PC-3 (cell line): ENCODE measurements at regions not wholly inside any gene's neighbourhood (a gene's known extent, or its start where the extent isn't known, plus 50 kb on each side); places are given as distances from the start of the nearest gene placed in this dataset.

ENCODE experiments used
- ATAC-seq: fragments of 200-7000 bp; cut with Tn5 transposase; 2 replicates; pipeline ENCODE4 v1.9.1; 2020; ENCODE audit warnings: mild to moderate bottlenecking, moderate library complexity
- BruUV-seq: library from RNA; stranded (reverse); fragments of 400-500 nt; replicated peaks from 2 replicates; lab custom pipeline; 2021; lab: Mats Ljungman, UMichigan
- CTCF ChIA-PET: fragments of 300-600 bp; sonication (Branson Sonifier 250); formaldehyde crosslinking; loops from one replicate; lab custom pipeline; 2022; ENCODE audit warnings: antibody characterized with exemption; lab: Charles Lee
- POLR2A ChIA-PET: fragments of 300-600 bp; sonication (Branson Sonifier 250); formaldehyde crosslinking; loops from one replicate; lab custom pipeline; 2022; ENCODE audit warnings: antibody characterized with exemption; ENCODE audit not compliant: unreplicated experiment; lab: Charles Lee
- DNase-seq: peaks from one replicate; pipeline ENCODE4 v3.0.0-alpha.2; 2015
- H2AFZ ChIP-seq: fragments of 300-600 bp; sonication (generic); 2 replicates; pipeline ENCODE4 v1.6.0; 2016; ENCODE audit warnings: antibody characterized with exemption, low read length
- H3F3A ChIP-seq: fragments of 300-600 bp; sonication (generic); one replicate; pipeline ENCODE4 v1.6.0; 2017; ENCODE audit warnings: antibody characterized with exemption, low read length, control low read depth, mild to moderate bottlenecking; ENCODE audit not compliant: unreplicated experiment
- H3K27ac ChIP-seq: fragments of 300-600 bp; sonication (generic); 2 replicates; pipeline ENCODE4 v1.5.1; 2016; ENCODE audit warnings: mild to moderate bottlenecking, low read length
- H3K27me3 ChIP-seq: fragments of 300-600 bp; sonication (generic); 2 replicates; pipeline ENCODE4 v1.6.1; 2016; ENCODE audit warnings: low read length, mixed read lengths
- H3K36me3 ChIP-seq: fragments of 300-600 bp; sonication (generic); 2 replicates; pipeline ENCODE4 v1.6.1; 2016; ENCODE audit warnings: low read depth, mixed run types, low read length, mixed read lengths
- H3K4me1 ChIP-seq: fragments of 300-600 bp; sonication (generic); 2 replicates; pipeline ENCODE4 v1.5.1; 2016; ENCODE audit warnings: low read length; ENCODE audit not compliant: insufficient read depth
- H3K4me2 ChIP-seq: fragments of 300-600 bp; sonication (generic); 2 replicates; pipeline ENCODE4 v1.6.0; 2016; ENCODE audit warnings: low read length
- H3K4me3 ChIP-seq: fragments of 300-600 bp; sonication (generic); 2 replicates; pipeline ENCODE4 v1.5.1; 2016; ENCODE audit warnings: mild to moderate bottlenecking, low read length, mixed read lengths
- H3K79me2 ChIP-seq: fragments of 300-600 bp; sonication (generic); 2 replicates; pipeline ENCODE4 v1.6.1; 2017; ENCODE audit warnings: low read length, mixed read lengths
- H3K9ac ChIP-seq: fragments of 300-600 bp; sonication (generic); 2 replicates; pipeline ENCODE4 v1.6.0; 2016; ENCODE audit warnings: mild to moderate bottlenecking, low read length
- H3K9me2 ChIP-seq: fragments of 300-600 bp; sonication (generic); replicated peaks from 2 replicates; pipeline ENCODE4 v1.6.1; 2016; ENCODE audit warnings: mixed run types, low read length, mixed read lengths
- H3K9me3 ChIP-seq: fragments of 300-600 bp; sonication (generic); 2 replicates; pipeline ENCODE4 v1.6.1; 2016; ENCODE audit warnings: low read length, mixed read lengths
- H4K20me1 ChIP-seq: fragments of 300-600 bp; sonication (generic); 2 replicates; pipeline ENCODE4 v1.6.1; 2016; ENCODE audit warnings: low read length, mixed read lengths
- EZH2 ChIP-seq: fragments of 300-600 bp; sonication (generic); IDR thresholded peaks from one replicate; pipeline ENCODE4 v1.6.1; 2017; ENCODE audit warnings: antibody characterized with exemption, mild to moderate bottlenecking, low read length; ENCODE audit not compliant: unreplicated experiment
- EZH2phosphoT487 ChIP-seq: fragments of 300-600 bp; sonication (generic); IDR thresholded peaks from 2 replicates; pipeline ENCODE4 v1.6.1; 2018; ENCODE audit warnings: mild to moderate bottlenecking, antibody characterized with exemption, low read length, borderline replicate concordance
- intact Hi-C: fragments of 100-400 bp; cut with micrococcal nuclease; formaldehyde crosslinking; loops from 2 replicates; pipeline ENCODE4 v1.9.0; 2023
- TF ChIP-seq, protein P1 (sequence below): fragments of 300-600 bp; sonication (generic); conservative IDR thresholded peaks from 2 replicates; pipeline ENCODE4 v1.5.1; 2017; ENCODE audit warnings: antibody characterized with exemption, low read depth, mild to moderate bottlenecking, low read length

DNA sequence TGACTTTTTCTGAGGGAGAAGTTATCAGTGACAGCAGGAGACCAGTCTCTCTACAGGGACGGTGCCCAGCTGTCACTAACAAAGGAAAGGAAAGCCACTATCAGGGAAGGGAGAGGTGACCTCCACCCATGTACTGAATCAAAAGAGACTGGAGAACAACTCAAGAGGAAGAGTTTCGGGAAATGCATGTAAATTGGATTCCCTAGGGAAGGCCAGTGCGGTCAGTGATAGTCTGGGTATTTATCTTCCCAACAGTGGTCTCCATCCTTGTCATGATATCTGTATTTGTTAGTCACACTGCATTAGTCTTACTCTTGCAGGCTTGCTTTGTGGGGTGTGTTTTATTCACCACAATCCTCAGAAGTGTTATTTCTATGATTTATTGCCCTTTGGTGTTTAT is 193.4 kb upstream of the KIRREL3 start:
- Histone ChIP-seq H3K4me1 (no peaks in the 10 kb centered on the region), H2AFZ (no peak overlapping the region), H3K9me3 (0 out of 2 replicates have a peak, but pooled peaks cover 8% of the 10 kb centered on the region), H3K27ac (no peak overlapping the region), H4K20me1 (no peaks in the 10 kb centered on the region), H3F3A (no peaks in the 10 kb centered on the region), H3K79me2 (no peaks in the 10 kb centered on the region), H3K36me3 (no peaks in the 10 kb centered on the region), H3K27me3 (peaks cover 27% of the 10 kb centered on the region; the same call in 1 of the 2 replicates), H3K9me2 (no peaks in the 10 kb centered on the region), H3K9ac (no peak overlapping the region), H3K4me3 (no peak overlapping the region), H3K4me2 (no peak overlapping the region)
- ChIA-PET POLR2A (no interaction called here), CTCF (no interaction called here)
- BruUV-seq, result no TSS peak
- ATAC-seq (no peak), DNase-seq (no peak)
- TF ChIP-seq EZH2 (no peak), EZH2phosphoT487 (no peak)
- TF ChIP-seq, protein P1, sequence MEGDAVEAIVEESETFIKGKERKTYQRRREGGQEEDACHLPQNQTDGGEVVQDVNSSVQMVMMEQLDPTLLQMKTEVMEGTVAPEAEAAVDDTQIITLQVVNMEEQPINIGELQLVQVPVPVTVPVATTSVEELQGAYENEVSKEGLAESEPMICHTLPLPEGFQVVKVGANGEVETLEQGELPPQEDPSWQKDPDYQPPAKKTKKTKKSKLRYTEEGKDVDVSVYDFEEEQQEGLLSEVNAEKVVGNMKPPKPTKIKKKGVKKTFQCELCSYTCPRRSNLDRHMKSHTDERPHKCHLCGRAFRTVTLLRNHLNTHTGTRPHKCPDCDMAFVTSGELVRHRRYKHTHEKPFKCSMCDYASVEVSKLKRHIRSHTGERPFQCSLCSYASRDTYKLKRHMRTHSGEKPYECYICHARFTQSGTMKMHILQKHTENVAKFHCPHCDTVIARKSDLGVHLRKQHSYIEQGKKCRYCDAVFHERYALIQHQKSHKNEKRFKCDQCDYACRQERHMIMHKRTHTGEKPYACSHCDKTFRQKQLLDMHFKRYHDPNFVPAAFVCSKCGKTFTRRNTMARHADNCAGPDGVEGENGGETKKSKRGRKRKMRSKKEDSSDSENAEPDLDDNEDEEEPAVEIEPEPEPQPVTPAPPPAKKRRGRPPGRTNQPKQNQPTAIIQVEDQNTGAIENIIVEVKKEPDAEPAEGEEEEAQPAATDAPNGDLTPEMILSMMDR, result no peak
- intact Hi-C loops, result no loop called here

DNA sequence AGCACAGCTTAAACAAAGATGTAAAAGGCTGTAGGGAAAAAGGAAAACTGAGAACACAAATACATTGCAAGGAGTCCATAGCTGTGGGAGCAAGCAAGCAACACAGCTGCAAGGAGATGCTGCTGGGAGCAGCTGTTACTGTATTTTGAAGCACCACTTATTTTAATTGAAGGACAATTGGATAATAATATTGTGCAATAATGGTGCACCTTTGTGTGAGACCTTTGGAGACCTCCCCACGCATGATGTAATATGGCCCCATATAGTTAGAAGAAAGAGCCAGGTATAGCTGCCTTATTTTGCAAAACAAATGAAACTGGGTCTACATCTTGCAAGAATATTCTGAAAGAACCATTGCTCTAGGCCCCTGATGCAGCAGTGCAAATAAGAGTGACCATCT is 191.1 kb upstream of the KIRREL3 start:
- no peaks in the 10 kb centered on the region for H3F3A ChIP-seq
- ChIA-PET POLR2A (no interaction called here), CTCF (no interaction called here)
- H3K9ac ChIP-seq, result no peak overlapping the region
- no peak overlapping the region for H3K27ac ChIP-seq
- no peaks in the 10 kb centered on the region for H3K36me3 ChIP-seq
- H3K4me3 ChIP-seq, result no peak overlapping the region
- H3K9me2 ChIP-seq, result no peaks in the 10 kb centered on the region
- no peaks in the 10 kb centered on the region for H3K79me2 ChIP-seq
- H3K4me1 ChIP-seq, result no peaks in the 10 kb centered on the region
- no peak overlapping the region for H2AFZ ChIP-seq
- DNase-seq (no peak), ATAC-seq (no peak)
- BruUV-seq, result no TSS peak
- no peak overlapping the region for H3K4me2 ChIP-seq
- TF ChIP-seq EZH2phosphoT487, result no peak
- TF ChIP-seq EZH2, result no peak
- TF ChIP-seq, protein P1, result no peak
- H3K27me3 ChIP-seq, result peaks cover 31% of the 10 kb centered on the region; the same call in 1 of the 2 replicates
- H3K9me3 ChIP-seq, result 0 out of 2 replicates have a peak, but pooled peaks cover 8% of the 10 kb centered on the region
- intact Hi-C loops, result no loop called here
- H4K20me1 ChIP-seq, result no peaks in the 10 kb centered on the region

DNA sequence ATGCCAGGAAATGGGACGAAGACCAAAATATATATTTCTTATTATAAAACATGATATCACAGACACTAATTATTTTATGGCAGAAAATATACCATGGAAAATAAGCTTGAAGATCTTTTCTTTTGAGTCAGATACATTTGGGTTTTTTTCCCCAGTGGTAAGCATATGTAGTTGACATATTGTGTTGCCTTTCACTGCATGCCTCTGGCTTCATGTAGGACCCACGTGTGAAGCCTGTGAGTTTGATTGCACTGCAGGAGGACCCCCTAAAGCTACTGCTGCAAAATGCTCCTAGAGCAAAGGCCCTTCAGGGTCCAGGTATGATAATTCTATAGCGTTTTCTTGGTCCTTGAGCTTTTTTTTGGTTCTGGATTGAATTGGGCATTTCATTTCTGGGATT is 190.7 kb upstream of the KIRREL3 start:
- H3K79me2 ChIP-seq, result no peaks in the 10 kb centered on the region
- DNase-seq (no peak), ATAC-seq (no peak)
- no TSS peak for BruUV-seq
- TF ChIP-seq EZH2phosphoT487 (no peak), EZH2 (no peak)
- TF ChIP-seq, protein P1, result no peak
- H3K4me3 ChIP-seq, result no peak overlapping the region
- CTCF ChIA-PET, result no interaction called here
- POLR2A ChIA-PET, result no interaction called here
- no peaks in the 10 kb centered on the region for H3K4me1 ChIP-seq
- H3K36me3 ChIP-seq, result no peaks in the 10 kb centered on the region
- H3K9me3 ChIP-seq, result 0 out of 2 replicates have a peak, but pooled peaks cover 8% of the 10 kb centered on the region
- no peaks in the 10 kb centered on the region for H4K20me1 ChIP-seq
- no peak overlapping the region for H2AFZ ChIP-seq
- no peaks in the 10 kb centered on the region for H3K9me2 ChIP-seq
- H3K4me2 ChIP-seq, result no peak overlapping the region
- intact Hi-C loops, result no loop called here
- H3K27me3 ChIP-seq, result peaks cover 31% of the 10 kb centered on the region; the same call in 1 of the 2 replicates
- H3K9ac ChIP-seq, result no peak overlapping the region
- H3F3A ChIP-seq, result no peaks in the 10 kb centered on the region
- H3K27ac ChIP-seq, result no peak overlapping the region
